HepG2 (cell line): ENCODE measurements at regions not wholly inside any gene's neighbourhood (a gene's known extent, or its start where the extent isn't known, plus 50 kb on each side); places are given as distances from the start of the nearest gene placed in this dataset.
A peak's percentile ranks its signal among the peaks of the same experiment; 100 is the strongest.

Source experiments
- ARID3A ChIP-seq: IDR thresholded peaks from 2 replicates; pipeline ENCODE4 v1.6.1; 2012; ENCODE audit warnings: low read depth, low read length, improper control_type of control experiment
- CERS6 ChIP-seq: sonication (generic); formaldehyde crosslinking; IDR thresholded peaks from 2 replicates; pipeline ENCODE4 v1.5.0; 2020; ENCODE audit warnings: missing genetic modification reagents
- GATAD2A ChIP-seq: IDR thresholded peaks from 2 replicates; pipeline ENCODE4 v1.6.1; 2016
- HDAC2 ChIP-seq: sonication (generic); formaldehyde crosslinking; IDR thresholded peaks from 2 replicates; pipeline ENCODE4 v1.4.0; 2020; ENCODE audit warnings: missing genetic modification reagents
- HINFP ChIP-seq: sonication (generic); formaldehyde crosslinking; IDR thresholded peaks from 2 replicates; pipeline ENCODE4 v1.4.0; 2020; ENCODE audit warnings: low read depth, mild to moderate bottlenecking, missing genetic modification reagents
- LCORL ChIP-seq, 2 experiments: fragments of 450-650 bp in 1 of 2; sonication (generic) in 1 of 2; formaldehyde crosslinking in 1 of 2; IDR thresholded peaks; 2 replicates each; pipeline versions ENCODE4 v1.5.0 to v1.6.1; 2017 to 2020; ENCODE audit warnings: antibody characterized with exemption in 1 of 2, missing genetic modification reagents in 1 of 2
- MAFK ChIP-seq, 2 experiments: IDR thresholded peaks in 1 of 2; conservative IDR thresholded peaks in 1 of 2; 2 replicates each; pipeline ENCODE4 v1.6.1; 2011; ENCODE audit warnings: improper control_type of control experiment in 2 of 2, low read length in 2 of 2
- MED1 ChIP-seq: sonication (generic); formaldehyde crosslinking; IDR thresholded peaks from 2 replicates; pipeline ENCODE4 v1.4.0; 2020; ENCODE audit warnings: missing genetic modification reagents
- POGZ ChIP-seq: sonication (generic); formaldehyde crosslinking; IDR thresholded peaks from 2 replicates; pipeline ENCODE4 v1.4.0; 2020; ENCODE audit warnings: mild to moderate bottlenecking, missing genetic modification reagents
- SOX13 ChIP-seq, 3 experiments: fragments of 450-650 bp in 1 of 3; sonication (generic) in 1 of 3; formaldehyde crosslinking in 1 of 3; IDR thresholded peaks in 2 of 3; conservative IDR thresholded peaks in 1 of 3; 2 replicates each; pipeline versions ENCODE4 v1.5.0 to v1.6.1; 2016 to 2020; ENCODE audit warnings: antibody characterized with exemption in 1 of 3, mild to moderate bottlenecking in 1 of 3, missing compliant biosample characterization in 1 of 3, missing genetic modification reagents in 1 of 3, moderate library complexity in 1 of 3
- TMF1 ChIP-seq: sonication (generic); formaldehyde crosslinking; IDR thresholded peaks from 2 replicates; pipeline ENCODE4 v1.8.1; 2022; ENCODE audit warnings: low read depth, missing genetic modification reagents
- ZBTB37 ChIP-seq: sonication (generic); formaldehyde crosslinking; IDR thresholded peaks from 2 replicates; pipeline ENCODE4 v1.4.0; 2020; ENCODE audit warnings: mild to moderate bottlenecking, missing genetic modification reagents
- ZC3H13 ChIP-seq: sonication (generic); formaldehyde crosslinking; IDR thresholded peaks from 2 replicates; pipeline ENCODE4 v1.8.1; 2023; ENCODE audit warnings: mild to moderate bottlenecking, missing genetic modification reagents, moderate library complexity
- ZNF609 ChIP-seq: sonication (generic); formaldehyde crosslinking; IDR thresholded peaks from 2 replicates; pipeline ENCODE4 v1.4.0; 2020; ENCODE audit warnings: mild to moderate bottlenecking, missing genetic modification reagents, borderline replicate concordance
- ZNF644 ChIP-seq: IDR thresholded peaks from 2 replicates; pipeline ENCODE4 v1.6.1; 2016; ENCODE audit warnings: low read depth
- ZNF891 ChIP-seq: sonication (generic); formaldehyde crosslinking; IDR thresholded peaks from 2 replicates; pipeline ENCODE4 v1.5.0; 2020; ENCODE audit warnings: mild to moderate bottlenecking, missing genetic modification reagents

GRCh38 chrX:128929271-128930057 lies 593.8 kb downstream of the SMARCA1 start (continued):
- no peak for TF ChIP-seq ZC3H13 (CRISPR knock-in tag)
- no peak for TF ChIP-seq SOX13 (IDR thresholded peaks at IDR 0.05)
- peak in 1 of 2 experiments; percentile 64; a peak in 2 of 4 replicates for TF ChIP-seq SOX13 (CRISPR knock-in tag; conservative IDR thresholded peaks at IDR 0.05 in 1 of 2, IDR thresholded peaks at IDR 0.05 in 1 of 2)
- 0 out of 2 replicates have a peak, but pooled peaks have one; percentile 21 for TF ChIP-seq POGZ (CRISPR knock-in tag)
- peak; percentile 27; the same call in 1 of the 2 replicates for TF ChIP-seq ARID3A
- TF ChIP-seq ZNF609 (CRISPR knock-in tag) = 0 out of 2 replicates have a peak, but pooled peaks have one; percentile 42
- TF ChIP-seq MED1 (CRISPR knock-in tag) = no peak
- no peak for TF ChIP-seq HINFP (CRISPR knock-in tag)
- TF ChIP-seq HDAC2 (CRISPR knock-in tag) = 0 out of 2 replicates have a peak, but pooled peaks have one; percentile 43
- TF ChIP-seq ZNF644 (CRISPR knock-in tag) = peak; percentile 55; the same call in 1 of the 2 replicates
- peak; percentile 86 for TF ChIP-seq ZBTB37 (CRISPR knock-in tag)
- no peak for TF ChIP-seq LCORL (IDR thresholded peaks at IDR 0.05)
- TF ChIP-seq LCORL (CRISPR knock-in tag; IDR thresholded peaks at IDR 0.05) = 0 out of 2 replicates have a peak, but pooled peaks have one; percentile 37
- TF ChIP-seq MAFK (conservative IDR thresholded peaks at IDR 0.05 in 1 of 2, IDR thresholded peaks at IDR 0.05 in 1 of 2; ENCODE audit: low read length in 2 of 2) = peak; percentile 45 to 65; a peak in 3 of 4 replicates
- TF ChIP-seq CERS6 (CRISPR knock-in tag) = no peak
- no peak for TF ChIP-seq ZNF891 (CRISPR knock-in tag)
- no peak for TF ChIP-seq TMF1 (CRISPR knock-in tag)
- TF ChIP-seq GATAD2A = peak; percentile 52
